ENCODE measurements at regions not wholly inside any gene's neighbourhood (a gene's known extent, or its start where the extent isn't known, plus 50 kb on each side); places are given as distances from the start of the nearest gene placed in this dataset.

DNA sequence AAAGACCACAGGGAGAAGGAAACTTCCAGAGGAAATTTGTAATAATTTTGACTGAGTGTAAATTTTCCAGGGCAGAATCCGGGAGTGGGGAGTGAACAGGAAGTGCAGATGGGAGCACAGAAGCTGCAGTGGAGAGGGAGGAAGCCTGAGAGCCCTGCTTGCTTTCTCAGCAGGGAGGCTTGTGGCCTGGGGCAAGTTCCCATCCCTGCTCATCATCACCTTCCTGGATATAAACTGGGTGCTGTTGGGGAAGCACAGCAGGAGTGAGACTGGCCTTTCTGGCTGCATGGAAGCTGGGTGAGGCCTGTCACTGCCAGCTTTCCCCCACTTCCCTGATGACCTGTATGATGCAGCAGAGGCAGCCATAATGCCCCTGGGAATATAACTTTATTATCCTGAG lies 532.9 kb downstream of the SLITRK6 start:
- TF ChIP-seq, protein P1, sequence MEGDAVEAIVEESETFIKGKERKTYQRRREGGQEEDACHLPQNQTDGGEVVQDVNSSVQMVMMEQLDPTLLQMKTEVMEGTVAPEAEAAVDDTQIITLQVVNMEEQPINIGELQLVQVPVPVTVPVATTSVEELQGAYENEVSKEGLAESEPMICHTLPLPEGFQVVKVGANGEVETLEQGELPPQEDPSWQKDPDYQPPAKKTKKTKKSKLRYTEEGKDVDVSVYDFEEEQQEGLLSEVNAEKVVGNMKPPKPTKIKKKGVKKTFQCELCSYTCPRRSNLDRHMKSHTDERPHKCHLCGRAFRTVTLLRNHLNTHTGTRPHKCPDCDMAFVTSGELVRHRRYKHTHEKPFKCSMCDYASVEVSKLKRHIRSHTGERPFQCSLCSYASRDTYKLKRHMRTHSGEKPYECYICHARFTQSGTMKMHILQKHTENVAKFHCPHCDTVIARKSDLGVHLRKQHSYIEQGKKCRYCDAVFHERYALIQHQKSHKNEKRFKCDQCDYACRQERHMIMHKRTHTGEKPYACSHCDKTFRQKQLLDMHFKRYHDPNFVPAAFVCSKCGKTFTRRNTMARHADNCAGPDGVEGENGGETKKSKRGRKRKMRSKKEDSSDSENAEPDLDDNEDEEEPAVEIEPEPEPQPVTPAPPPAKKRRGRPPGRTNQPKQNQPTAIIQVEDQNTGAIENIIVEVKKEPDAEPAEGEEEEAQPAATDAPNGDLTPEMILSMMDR (IDR thresholded peaks at IDR 0.05), result no peak
- no peak for TF ChIP-seq POLR2AphosphoS5 (IDR thresholded peaks at IDR 0.05)
- TF ChIP-seq POLR2A (IDR thresholded peaks at IDR 0.05), result no peak
